PFSK-1 (cell line): ENCODE measurements at regions not wholly inside any gene's neighbourhood (a gene's known extent, or its start where the extent isn't known, plus 50 kb on each side); places are given as distances from the start of the nearest gene placed in this dataset.

Experiments
- FOXP2 ChIP-seq: optimal IDR thresholded peaks from 2 replicates; pipeline ENCODE3; 2011; ENCODE audit warnings: borderline replicate concordance, control low read depth, inconsistent platforms; ENCODE audit not compliant: insufficient read depth; ENCODE audit errors: extremely low read length, extremely low read depth
- POLR2AphosphoS5 ChIP-seq: IDR thresholded peaks from 2 replicates; pipeline ENCODE4 v1.6.1; 2012; ENCODE audit warnings: low read depth, mild to moderate bottlenecking, control low read depth, low read length, moderate library complexity
- SIN3A ChIP-seq: IDR thresholded peaks from 2 replicates; pipeline ENCODE4 v1.6.1; 2012; ENCODE audit warnings: mild to moderate bottlenecking, low read length, moderate library complexity, borderline replicate concordance; ENCODE audit not compliant: insufficient read depth
- TAF1 ChIP-seq: IDR thresholded peaks from 2 replicates; pipeline ENCODE4 v1.6.1; 2012; ENCODE audit warnings: low read length, control low read depth, borderline replicate concordance; ENCODE audit not compliant: insufficient read depth
- TF ChIP-seq, protein P1 (sequence below), 2 experiments: IDR thresholded peaks; 2 replicates each; pipeline versions ENCODE4 v1.6.1 to v1.8.0; 2011 to 2012; ENCODE audit warnings: low read depth in 2 of 2, low read length in 2 of 2, control low read depth in 1 of 2, inconsistent platforms in 1 of 2, mild to moderate bottlenecking in 1 of 2, moderate library complexity in 1 of 2; ENCODE audit not compliant: insufficient read depth in 1 of 2

DNA sequence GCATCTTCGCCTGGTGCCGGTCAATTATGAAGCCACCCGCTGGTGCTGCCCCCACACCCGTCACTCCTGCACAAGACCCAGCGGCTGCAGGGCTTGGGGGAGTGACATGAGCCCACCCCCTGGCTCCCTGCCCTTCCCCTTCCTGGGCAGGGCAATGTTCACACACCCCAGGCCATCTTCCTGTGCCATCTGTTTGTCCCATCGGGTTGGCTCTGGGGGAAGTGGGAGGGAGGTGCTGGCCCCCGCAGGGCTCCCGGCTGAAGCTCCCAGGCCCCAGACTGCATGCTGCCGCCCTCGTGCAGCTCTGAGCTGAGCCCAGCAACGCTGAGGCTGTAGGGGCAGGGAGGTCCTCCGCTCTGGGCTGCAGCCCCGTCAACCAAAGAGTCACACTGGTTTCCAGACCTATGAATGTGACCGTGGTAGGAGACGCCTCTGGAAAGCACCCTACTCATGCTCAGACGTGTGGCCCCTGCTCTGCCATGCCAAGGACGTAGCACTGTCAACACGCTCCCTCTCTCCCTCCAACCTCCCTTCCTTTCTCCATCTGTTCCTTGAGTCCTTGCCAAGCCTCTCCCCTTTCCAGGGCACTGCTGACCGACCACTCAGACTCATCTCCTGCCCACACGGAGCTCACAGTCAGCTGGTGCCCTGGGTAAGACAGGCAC lies 140.4 kb downstream of the ENGASE start:
- TF ChIP-seq SIN3A (no peak), FOXP2 (no peak), TAF1 (no peak), POLR2AphosphoS5 (no peak)
- TF ChIP-seq, protein P1, sequence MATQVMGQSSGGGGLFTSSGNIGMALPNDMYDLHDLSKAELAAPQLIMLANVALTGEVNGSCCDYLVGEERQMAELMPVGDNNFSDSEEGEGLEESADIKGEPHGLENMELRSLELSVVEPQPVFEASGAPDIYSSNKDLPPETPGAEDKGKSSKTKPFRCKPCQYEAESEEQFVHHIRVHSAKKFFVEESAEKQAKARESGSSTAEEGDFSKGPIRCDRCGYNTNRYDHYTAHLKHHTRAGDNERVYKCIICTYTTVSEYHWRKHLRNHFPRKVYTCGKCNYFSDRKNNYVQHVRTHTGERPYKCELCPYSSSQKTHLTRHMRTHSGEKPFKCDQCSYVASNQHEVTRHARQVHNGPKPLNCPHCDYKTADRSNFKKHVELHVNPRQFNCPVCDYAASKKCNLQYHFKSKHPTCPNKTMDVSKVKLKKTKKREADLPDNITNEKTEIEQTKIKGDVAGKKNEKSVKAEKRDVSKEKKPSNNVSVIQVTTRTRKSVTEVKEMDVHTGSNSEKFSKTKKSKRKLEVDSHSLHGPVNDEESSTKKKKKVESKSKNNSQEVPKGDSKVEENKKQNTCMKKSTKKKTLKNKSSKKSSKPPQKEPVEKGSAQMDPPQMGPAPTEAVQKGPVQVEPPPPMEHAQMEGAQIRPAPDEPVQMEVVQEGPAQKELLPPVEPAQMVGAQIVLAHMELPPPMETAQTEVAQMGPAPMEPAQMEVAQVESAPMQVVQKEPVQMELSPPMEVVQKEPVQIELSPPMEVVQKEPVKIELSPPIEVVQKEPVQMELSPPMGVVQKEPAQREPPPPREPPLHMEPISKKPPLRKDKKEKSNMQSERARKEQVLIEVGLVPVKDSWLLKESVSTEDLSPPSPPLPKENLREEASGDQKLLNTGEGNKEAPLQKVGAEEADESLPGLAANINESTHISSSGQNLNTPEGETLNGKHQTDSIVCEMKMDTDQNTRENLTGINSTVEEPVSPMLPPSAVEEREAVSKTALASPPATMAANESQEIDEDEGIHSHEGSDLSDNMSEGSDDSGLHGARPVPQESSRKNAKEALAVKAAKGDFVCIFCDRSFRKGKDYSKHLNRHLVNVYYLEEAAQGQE (IDR thresholded peaks at IDR 0.05; ENCODE audit: insufficient read depth in 1 of 2, low read depth in 2 of 2, low read length in 2 of 2) = no peak

DNA sequence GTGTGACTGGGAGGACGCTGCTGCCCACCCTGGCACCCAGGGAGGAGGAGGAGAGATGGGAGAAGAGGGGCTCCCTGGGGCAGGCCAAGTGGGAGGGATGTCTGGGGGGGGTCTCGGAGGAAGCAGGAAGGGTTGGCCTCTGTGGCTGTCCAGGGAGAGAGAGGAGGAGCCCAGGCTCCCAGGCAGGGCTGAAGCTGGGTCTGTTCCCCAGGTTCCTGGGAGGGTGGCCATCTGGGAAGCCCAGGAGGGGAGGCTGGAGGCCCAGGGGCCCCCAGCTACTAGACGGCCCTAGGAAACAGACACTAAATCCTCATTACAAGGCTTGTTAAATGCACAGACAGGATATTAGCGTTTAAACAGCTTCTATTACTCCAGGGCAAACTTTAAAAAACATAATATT lies 139.8 kb downstream of the ENGASE start:
- TF ChIP-seq, protein P1 (IDR thresholded peaks at IDR 0.05; ENCODE audit: insufficient read depth in 1 of 2, low read depth in 2 of 2, low read length in 2 of 2) = no peak
- TF ChIP-seq POLR2AphosphoS5 = no peak

DNA sequence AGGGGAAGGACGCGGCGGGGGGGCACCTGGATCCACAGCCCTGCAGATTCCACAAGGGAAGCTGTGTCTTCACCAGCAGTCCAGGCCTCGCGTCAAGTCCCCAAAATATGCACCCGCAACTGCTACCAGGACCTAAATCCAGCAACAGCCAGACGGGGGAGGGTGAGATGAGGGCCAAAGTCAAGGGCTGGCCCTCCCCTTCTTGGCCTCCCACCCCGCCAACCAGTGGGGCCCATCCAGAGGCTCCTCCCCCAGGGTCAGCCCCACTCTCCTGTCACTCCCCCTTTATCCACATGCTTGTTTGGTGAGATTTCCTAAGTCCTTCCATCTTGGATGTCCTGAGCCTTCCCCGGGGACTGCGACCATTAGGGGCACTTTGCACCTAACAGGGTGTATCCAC lies 138.7 kb downstream of the ENGASE start:
- TF ChIP-seq FOXP2 (no peak), POLR2AphosphoS5 (no peak), SIN3A (no peak), TAF1 (no peak)
- TF ChIP-seq, protein P1 (IDR thresholded peaks at IDR 0.05; ENCODE audit: insufficient read depth in 1 of 2, low read depth in 2 of 2, low read length in 2 of 2) = no peak

DNA sequence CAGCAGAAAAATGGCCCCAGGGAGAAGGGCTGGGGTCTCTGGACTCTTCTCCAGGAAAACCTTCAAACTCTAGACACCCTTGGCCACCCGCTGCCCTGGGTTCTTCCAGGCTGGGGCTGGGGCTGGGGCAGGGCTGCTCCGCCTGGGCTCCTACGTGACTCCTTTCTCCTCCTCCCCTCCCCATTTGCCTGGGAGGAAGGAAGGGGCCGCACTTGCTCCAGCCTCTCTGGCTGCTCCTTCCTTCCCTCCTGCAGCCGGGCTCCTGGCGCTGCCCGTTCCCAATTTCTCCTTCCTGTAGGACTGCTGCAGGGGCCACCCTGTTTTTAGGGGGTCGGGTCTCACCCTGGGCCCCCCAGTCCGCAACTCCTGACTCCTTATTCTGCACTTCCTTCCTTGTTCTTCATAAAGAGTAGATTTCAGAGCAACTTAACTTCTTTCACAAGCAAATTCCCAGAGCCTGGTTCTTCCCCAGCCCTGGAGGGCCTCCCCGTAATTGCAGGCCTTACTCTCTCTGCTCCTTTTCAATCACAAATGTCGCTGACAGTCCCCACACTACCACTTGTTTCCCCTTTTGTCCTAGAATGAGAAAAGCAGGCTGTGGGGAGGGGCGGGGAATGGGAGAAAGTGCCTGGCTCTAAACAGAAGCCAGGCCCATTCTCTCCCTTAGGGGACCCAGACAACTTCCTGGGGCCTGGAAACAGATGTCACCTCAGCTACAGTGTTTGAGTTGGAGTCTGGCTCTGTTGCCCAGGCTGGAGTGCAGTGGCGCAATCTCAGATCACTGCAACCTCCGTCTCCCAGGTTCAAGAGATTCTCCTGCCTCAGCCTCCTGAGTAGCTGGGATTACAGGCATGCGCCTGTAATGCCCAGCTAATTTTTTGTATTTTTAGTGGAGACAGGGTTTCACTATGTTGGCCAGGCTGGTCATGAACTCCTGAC lies 137.8 kb downstream of the ENGASE start:
- no peak for TF ChIP-seq FOXP2
- TF ChIP-seq POLR2AphosphoS5 = no peak
- TF ChIP-seq SIN3A = no peak
- no peak for TF ChIP-seq TAF1
- TF ChIP-seq, protein P1 (IDR thresholded peaks at IDR 0.05; ENCODE audit: insufficient read depth in 1 of 2, low read depth in 2 of 2, low read length in 2 of 2) = no peak
